ENCODE measurements at regions not wholly inside any gene's neighbourhood (a gene's known extent, or its start where the extent isn't known, plus 50 kb on each side); places are given as distances from the start of the nearest gene placed in this dataset.

DNA sequence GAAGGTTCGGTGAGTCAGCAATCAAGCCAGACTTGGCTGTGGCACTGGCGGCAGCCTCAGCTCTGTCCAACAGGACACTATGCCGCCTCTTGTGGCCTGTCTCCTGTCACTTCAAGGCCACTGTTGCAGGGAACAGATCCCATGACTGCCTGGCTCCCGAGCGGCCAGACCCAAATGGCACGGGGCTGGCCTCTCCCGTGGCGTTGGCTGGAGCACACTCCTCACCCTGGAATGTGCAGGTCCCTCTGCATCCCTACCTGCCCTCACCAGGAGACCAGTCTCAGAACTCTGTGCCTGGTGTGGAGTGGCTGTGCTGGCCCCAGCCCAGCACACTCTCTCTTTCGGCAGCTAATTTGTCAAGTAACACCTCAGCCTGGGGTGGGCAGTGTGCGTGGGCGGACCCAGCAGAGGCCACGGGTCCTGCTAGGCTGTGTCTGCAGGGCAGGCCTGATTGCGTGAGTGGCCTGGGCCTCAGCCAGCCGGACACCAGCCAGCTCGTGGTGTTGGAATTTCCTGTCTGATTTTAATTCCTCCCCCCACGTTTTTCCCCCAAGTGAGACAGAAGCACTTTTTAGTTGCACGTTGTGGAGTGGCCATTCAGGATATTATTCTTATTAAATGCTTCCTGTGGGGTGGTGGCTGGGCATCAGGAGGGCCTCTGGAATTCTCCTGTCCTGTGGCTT lies 179.3 kb downstream of the GLI2 start:
- no peak for TF ChIP-seq POLR2AphosphoS5 (IDR thresholded peaks at IDR 0.05; ENCODE audit: low read depth, low read length)
- no peak for TF ChIP-seq POLR2A (IDR thresholded peaks at IDR 0.05; ENCODE audit: low read depth, low read length)
- TF ChIP-seq TAF1 (IDR thresholded peaks at IDR 0.05; ENCODE audit: low read depth, low read length): no peak
- TF ChIP-seq SPI1 (IDR thresholded peaks at IDR 0.05; ENCODE audit: low read depth, low read length): no peak
